Neural cell (in vitro differentiated cells): ENCODE measurements at regions not wholly inside any gene's neighbourhood (a gene's known extent, or its start where the extent isn't known, plus 50 kb on each side); places are given as distances from the start of the nearest gene placed in this dataset.

ENCODE experiments used
- H2AFZ ChIP-seq: fragments of 200-600, 300-800 bp; sonication (generic), shearing (Covaris generic); 2 replicates; pipeline ENCODE4 v1.6.0; 2014; ENCODE audit warnings: low read depth, mild to moderate bottlenecking, antibody characterized with exemption, low read length, moderate library complexity
- H3F3A ChIP-seq: fragments of 200-600 bp; shearing (Covaris generic); 2 replicates; pipeline ENCODE4 v1.6.1; 2016; ENCODE audit warnings: mild to moderate bottlenecking, moderate library complexity, mixed read lengths, antibody characterized with exemption, low read length; ENCODE audit not compliant: insufficient read depth, poor library complexity, severe bottlenecking
- H3K27ac ChIP-seq: fragments of 200-600, 300-800 bp; sonication (generic), shearing (Covaris generic); 2 replicates; pipeline ENCODE4 v1.5.1; 2014; ENCODE audit warnings: mild to moderate bottlenecking, low read length, moderate library complexity
- H3K27me3 ChIP-seq: fragments of 300-800, 200-600 bp; sonication (generic), shearing (Covaris generic); 2 replicates; pipeline ENCODE4 v1.6.0; 2014; ENCODE audit warnings: mild to moderate bottlenecking, low read depth, low read length, moderate library complexity; ENCODE audit not compliant: insufficient read depth
- H3K36me3 ChIP-seq: fragments of 300-800, 200-600 bp; sonication (generic), shearing (Covaris generic); 2 replicates; pipeline ENCODE4 v1.5.1; 2014; ENCODE audit warnings: mild to moderate bottlenecking, antibody characterized with exemption, low read length, moderate library complexity; ENCODE audit not compliant: insufficient read depth
- H3K4me2 ChIP-seq: fragments of 300-800, 200-600 bp; sonication (generic), shearing (Covaris generic); 2 replicates; pipeline ENCODE4 v1.6.0; 2014; ENCODE audit warnings: mild to moderate bottlenecking, low read length
- H3K4me3 ChIP-seq: fragments of 300-800, 200-600 bp; sonication (generic), shearing (Covaris generic); 2 replicates; pipeline ENCODE4 v1.5.1; 2014; ENCODE audit warnings: mild to moderate bottlenecking, low read length, moderate library complexity
- H3K79me2 ChIP-seq: fragments of 200-600 bp; shearing (Covaris generic); replicated peaks from 2 replicates; pipeline ENCODE4 v1.6.0; 2014; ENCODE audit warnings: mild to moderate bottlenecking, low read length, moderate library complexity; ENCODE audit not compliant: insufficient read depth
- H3K9ac ChIP-seq: fragments of 300-800, 200-600 bp; sonication (generic), shearing (Covaris generic); 2 replicates; pipeline ENCODE4 v1.6.1; 2016; ENCODE audit warnings: mild to moderate bottlenecking, low read length, mixed read lengths
- H3K9me2 ChIP-seq: fragments of 200-600 bp; shearing (Covaris generic); 2 replicates; pipeline ENCODE4 v1.6.1; 2016; ENCODE audit warnings: mild to moderate bottlenecking, low read length, mixed read lengths; ENCODE audit not compliant: insufficient read depth
- H3K9me3 ChIP-seq: fragments of 200-600, 300-800 bp; sonication (generic), shearing (Covaris generic); 2 replicates; pipeline ENCODE4 v1.6.1; 2016; ENCODE audit warnings: mild to moderate bottlenecking, mixed run types, low read length, moderate library complexity, mixed read lengths
- H4K20me1 ChIP-seq: fragments of 200-600 bp; shearing (Covaris generic); 2 replicates; pipeline ENCODE4 v1.6.1; 2016; ENCODE audit warnings: mild to moderate bottlenecking, mixed run types; ENCODE audit not compliant: insufficient read depth
- EP300 ChIP-seq: fragments of 450-650 bp; conservative IDR thresholded peaks from 2 replicates; pipeline ENCODE4 v1.6.1; 2014; ENCODE audit warnings: antibody characterized with exemption, mild to moderate bottlenecking, moderate library complexity; ENCODE audit not compliant: poor library complexity, severe bottlenecking
- EZH2 ChIP-seq: fragments of 200-600, 300-800 bp; shearing (Covaris generic), sonication (generic); IDR thresholded peaks from 2 replicates; pipeline ENCODE4 v1.6.1; 2014; ENCODE audit warnings: antibody characterized with exemption, low read length, borderline replicate concordance, mild to moderate bottlenecking; ENCODE audit not compliant: insufficient read depth, poor library complexity, severe bottlenecking
- MXI1 ChIP-seq: fragments of 450-650 bp; conservative IDR thresholded peaks from 2 replicates; pipeline ENCODE4 v1.6.1; 2014; ENCODE audit warnings: antibody characterized with exemption, mild to moderate bottlenecking; ENCODE audit not compliant: poor library complexity, severe bottlenecking
- POLR2AphosphoS5 ChIP-seq: IDR thresholded peaks from 2 replicates; pipeline ENCODE4 v1.6.1; 2012
- RAD21 ChIP-seq: fragments of 450-650 bp; conservative IDR thresholded peaks from 2 replicates; pipeline ENCODE4 v1.6.1; 2014; ENCODE audit warnings: antibody characterized with exemption, mild to moderate bottlenecking, moderate library complexity
- REST ChIP-seq: IDR thresholded peaks from 2 replicates; pipeline ENCODE4 v1.6.1; 2012; ENCODE audit warnings: borderline replicate concordance
- SMC3 ChIP-seq: fragments of 450-650 bp; conservative IDR thresholded peaks from 2 replicates; pipeline ENCODE4 v1.6.1; 2014; ENCODE audit warnings: antibody characterized with exemption, mild to moderate bottlenecking, moderate library complexity; ENCODE audit not compliant: poor library complexity
- TAF1 ChIP-seq: IDR thresholded peaks from 2 replicates; pipeline ENCODE4 v1.6.1; 2012; ENCODE audit warnings: low read depth
- TF ChIP-seq, protein P1 (sequence below): fragments of 450-650 bp; IDR thresholded peaks from 2 replicates; pipeline ENCODE4 v1.5.1; 2014; ENCODE audit warnings: antibody characterized with exemption, mild to moderate bottlenecking, moderate library complexity; ENCODE audit not compliant: poor library complexity, severe bottlenecking

DNA sequence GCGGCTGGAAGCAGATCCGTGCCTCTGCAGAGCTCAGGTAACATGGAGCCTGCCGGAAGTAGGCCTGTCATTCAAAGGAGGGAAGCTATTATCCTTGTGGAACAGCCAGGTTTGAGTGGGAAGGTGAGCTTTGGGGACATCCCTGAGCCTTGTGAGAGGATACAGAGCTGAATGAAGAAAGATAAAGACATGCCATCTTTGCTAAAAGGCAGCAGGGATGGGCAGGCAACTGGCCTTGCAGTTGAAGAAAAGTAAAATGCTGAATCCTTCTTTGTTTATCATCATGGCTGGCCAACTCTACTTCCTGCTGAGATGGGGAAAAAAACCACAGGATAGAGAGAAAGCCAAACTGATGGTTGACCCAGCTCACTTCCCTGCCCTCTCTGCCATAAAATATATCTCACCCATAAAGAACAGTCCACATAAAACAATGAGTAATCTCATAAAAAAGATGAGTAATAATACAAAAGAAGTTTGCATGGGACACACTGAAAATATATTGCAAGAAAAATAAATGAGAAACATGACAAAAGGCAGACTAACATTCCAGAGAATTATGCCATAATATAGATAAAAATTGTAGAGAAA is 226.3 kb downstream of the DLEU7 start:
- Histone ChIP-seq H3F3A (no peaks in the 10 kb centered on the region), H3K9me2 (no peaks in the 10 kb centered on the region), H4K20me1 (no peaks in the 10 kb centered on the region), H3K4me2 (no peak overlapping the region), H3K9ac (no peak overlapping the region), H3K79me2 (no peaks in the 10 kb centered on the region), H3K27ac (no peak overlapping the region), H3K9me3 (no peaks in the 10 kb centered on the region), H2AFZ (no peak overlapping the region), H3K4me3 (no peak overlapping the region), H3K27me3 (no peaks in the 10 kb centered on the region), H3K36me3 (no peaks in the 10 kb centered on the region)
- TF ChIP-seq POLR2AphosphoS5 (no peak), EP300 (no peak), EZH2 (no peak), SMC3 (no peak), RAD21 (no peak), MXI1 (no peak), TAF1 (no peak), REST (no peak)
- TF ChIP-seq, protein P1, sequence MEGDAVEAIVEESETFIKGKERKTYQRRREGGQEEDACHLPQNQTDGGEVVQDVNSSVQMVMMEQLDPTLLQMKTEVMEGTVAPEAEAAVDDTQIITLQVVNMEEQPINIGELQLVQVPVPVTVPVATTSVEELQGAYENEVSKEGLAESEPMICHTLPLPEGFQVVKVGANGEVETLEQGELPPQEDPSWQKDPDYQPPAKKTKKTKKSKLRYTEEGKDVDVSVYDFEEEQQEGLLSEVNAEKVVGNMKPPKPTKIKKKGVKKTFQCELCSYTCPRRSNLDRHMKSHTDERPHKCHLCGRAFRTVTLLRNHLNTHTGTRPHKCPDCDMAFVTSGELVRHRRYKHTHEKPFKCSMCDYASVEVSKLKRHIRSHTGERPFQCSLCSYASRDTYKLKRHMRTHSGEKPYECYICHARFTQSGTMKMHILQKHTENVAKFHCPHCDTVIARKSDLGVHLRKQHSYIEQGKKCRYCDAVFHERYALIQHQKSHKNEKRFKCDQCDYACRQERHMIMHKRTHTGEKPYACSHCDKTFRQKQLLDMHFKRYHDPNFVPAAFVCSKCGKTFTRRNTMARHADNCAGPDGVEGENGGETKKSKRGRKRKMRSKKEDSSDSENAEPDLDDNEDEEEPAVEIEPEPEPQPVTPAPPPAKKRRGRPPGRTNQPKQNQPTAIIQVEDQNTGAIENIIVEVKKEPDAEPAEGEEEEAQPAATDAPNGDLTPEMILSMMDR: no peak

- H2AFZ ChIP-seq: no peak overlapping the region
- no peaks in the 10 kb centered on the region for H3K9me2 ChIP-seq
- H3K4me2 ChIP-seq: no peak overlapping the region
- no peaks in the 10 kb centered on the region for H4K20me1 ChIP-seq
- TF ChIP-seq REST (no peak), EZH2 (no peak), SMC3 (no peak), POLR2AphosphoS5 (no peak), TAF1 (no peak), RAD21 (no peak)
- no peak overlapping the region for H3K9ac ChIP-seq
- H3K27ac ChIP-seq: no peak overlapping the region
- no peaks in the 10 kb centered on the region for H3K79me2 ChIP-seq
- H3K4me3 ChIP-seq: no peak overlapping the region
- no peaks in the 10 kb centered on the region for H3K27me3 ChIP-seq
- no peaks in the 10 kb centered on the region for H3K9me3 ChIP-seq
- H3F3A ChIP-seq: no peaks in the 10 kb centered on the region
- no peaks in the 10 kb centered on the region for H3K36me3 ChIP-seq
Observed at GRCh38 chr13:50618206-50618605, 225.3 kb downstream of the DLEU7 start.
